ENCODE measurements at regions not wholly inside any gene's neighbourhood (a gene's known extent, or its start where the extent isn't known, plus 50 kb on each side); places are given as distances from the start of the nearest gene placed in this dataset.

DNA sequence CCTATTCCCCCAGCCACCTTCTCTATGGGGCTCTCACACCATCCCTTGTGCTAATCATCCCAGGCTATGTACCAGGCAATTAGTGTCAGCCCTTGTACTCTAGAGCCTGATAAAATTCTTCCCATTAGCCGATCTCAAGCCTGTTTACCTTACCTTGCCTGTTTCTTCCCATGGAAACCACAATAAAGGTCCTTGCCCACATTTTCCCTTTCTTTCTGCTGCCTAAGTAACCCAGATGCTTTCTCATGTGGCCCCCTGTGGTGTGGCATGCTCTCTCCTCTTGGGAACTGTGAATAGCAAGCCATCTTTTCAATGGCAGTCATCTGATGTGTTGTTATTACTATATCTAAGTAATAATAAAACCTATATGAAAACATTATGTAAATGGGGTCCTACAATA lies 265.8 kb upstream of the ELAC2 start:
- Histone ChIP-seq H3K4me1 (ENCODE audit: insufficient read depth) (no peaks in the 10 kb centered on the region), H3K27me3 (no peaks in the 10 kb centered on the region), H3K4me3 (no peak overlapping the region), H3K27ac (no peak overlapping the region), H3K9me3 (no peaks in the 10 kb centered on the region), H3K36me3 (no peaks in the 10 kb centered on the region)
- TF ChIP-seq POLR2A (IDR thresholded peaks at IDR 0.05), result no peak
- no peak for TF ChIP-seq EP300 (IDR thresholded peaks at IDR 0.05)
- TF ChIP-seq, protein P1, sequence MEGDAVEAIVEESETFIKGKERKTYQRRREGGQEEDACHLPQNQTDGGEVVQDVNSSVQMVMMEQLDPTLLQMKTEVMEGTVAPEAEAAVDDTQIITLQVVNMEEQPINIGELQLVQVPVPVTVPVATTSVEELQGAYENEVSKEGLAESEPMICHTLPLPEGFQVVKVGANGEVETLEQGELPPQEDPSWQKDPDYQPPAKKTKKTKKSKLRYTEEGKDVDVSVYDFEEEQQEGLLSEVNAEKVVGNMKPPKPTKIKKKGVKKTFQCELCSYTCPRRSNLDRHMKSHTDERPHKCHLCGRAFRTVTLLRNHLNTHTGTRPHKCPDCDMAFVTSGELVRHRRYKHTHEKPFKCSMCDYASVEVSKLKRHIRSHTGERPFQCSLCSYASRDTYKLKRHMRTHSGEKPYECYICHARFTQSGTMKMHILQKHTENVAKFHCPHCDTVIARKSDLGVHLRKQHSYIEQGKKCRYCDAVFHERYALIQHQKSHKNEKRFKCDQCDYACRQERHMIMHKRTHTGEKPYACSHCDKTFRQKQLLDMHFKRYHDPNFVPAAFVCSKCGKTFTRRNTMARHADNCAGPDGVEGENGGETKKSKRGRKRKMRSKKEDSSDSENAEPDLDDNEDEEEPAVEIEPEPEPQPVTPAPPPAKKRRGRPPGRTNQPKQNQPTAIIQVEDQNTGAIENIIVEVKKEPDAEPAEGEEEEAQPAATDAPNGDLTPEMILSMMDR (IDR thresholded peaks at IDR 0.05), result no peak
- intact Hi-C loops (cut with DNase I), result no loop called here
- no peak for DNase-seq
- 46 to 63% (median 52%) methylated on average over 1 of the region's 1 CpG for WGBS, 3 donors

DNA sequence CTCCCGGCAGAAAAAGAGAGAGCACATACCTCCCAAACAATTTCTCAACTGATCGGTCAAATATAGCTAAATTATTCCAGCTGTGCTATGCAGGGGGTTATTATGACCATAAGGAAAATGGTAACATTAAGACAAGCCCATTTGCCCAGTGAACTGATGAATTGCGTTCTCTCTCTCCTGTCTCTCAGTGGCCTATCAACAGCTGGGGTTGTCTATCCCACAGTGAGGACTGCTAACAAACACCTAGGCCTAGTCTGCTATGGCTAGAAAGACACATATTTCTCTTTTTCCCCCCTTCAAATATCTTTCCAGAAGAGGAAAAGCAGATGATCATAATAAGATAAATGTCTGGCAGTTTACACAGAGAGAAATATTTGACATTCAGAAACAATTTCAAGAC lies 263.8 kb upstream of the ELAC2 start:
- no peaks in the 10 kb centered on the region for H3K36me3 ChIP-seq
- H3K27me3 ChIP-seq, result no peaks in the 10 kb centered on the region
- DNase-seq, result no peak
- intact Hi-C loops (cut with DNase I), result no loop called here
- H3K9me3 ChIP-seq, result no peaks in the 10 kb centered on the region
- H3K27ac ChIP-seq, result no peak overlapping the region
- 85 to 89% (median 86%) methylated on average over 3 of the region's 3 CpGs for WGBS, 3 donors
- TF ChIP-seq POLR2A (IDR thresholded peaks at IDR 0.05), result no peak
- TF ChIP-seq, protein P1 (IDR thresholded peaks at IDR 0.05), result no peak
- no peaks in the 10 kb centered on the region for H3K4me1 ChIP-seq (ENCODE audit: insufficient read depth)
- no peak overlapping the region for H3K4me3 ChIP-seq

DNA sequence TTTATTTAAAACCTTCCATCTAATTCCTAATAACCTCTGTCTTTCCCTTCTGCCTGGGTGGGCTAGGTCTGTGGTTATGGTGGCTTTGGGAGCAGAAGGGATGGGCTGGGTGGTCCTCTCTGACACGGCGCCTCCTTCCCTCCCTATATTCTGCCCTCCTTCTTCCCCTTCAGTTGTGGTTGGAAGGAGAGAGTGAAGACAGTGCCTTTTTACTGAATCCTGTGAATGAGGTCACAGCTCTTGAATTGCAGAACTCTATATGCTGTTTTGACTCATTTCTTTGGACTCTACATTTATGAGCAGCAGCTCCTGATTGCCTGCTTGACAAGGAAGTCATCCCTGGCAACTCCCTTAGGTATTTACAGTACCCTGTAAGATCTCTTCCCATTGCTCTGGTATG lies 256.0 kb upstream of the ELAC2 start:
- no peaks in the 10 kb centered on the region for H3K27me3 ChIP-seq
- intact Hi-C loops (cut with DNase I), result no loop called here
- no peaks in the 10 kb centered on the region for H3K9me3 ChIP-seq
- H3K36me3 ChIP-seq, result no peaks in the 10 kb centered on the region
- DNase-seq, result no peak
- no peak overlapping the region for H3K4me3 ChIP-seq
- H3K27ac ChIP-seq, result no peak overlapping the region
- no peaks in the 10 kb centered on the region for H3K4me1 ChIP-seq (ENCODE audit: insufficient read depth)
- TF ChIP-seq POLR2A (IDR thresholded peaks at IDR 0.05), result no peak
- TF ChIP-seq, protein P1 (IDR thresholded peaks at IDR 0.05), result no peak
- no peak for TF ChIP-seq EP300 (IDR thresholded peaks at IDR 0.05)
- WGBS, 3 donors, result 65 to 71% (median 69%) methylated on average over 2 of the region's 2 CpGs

DNA sequence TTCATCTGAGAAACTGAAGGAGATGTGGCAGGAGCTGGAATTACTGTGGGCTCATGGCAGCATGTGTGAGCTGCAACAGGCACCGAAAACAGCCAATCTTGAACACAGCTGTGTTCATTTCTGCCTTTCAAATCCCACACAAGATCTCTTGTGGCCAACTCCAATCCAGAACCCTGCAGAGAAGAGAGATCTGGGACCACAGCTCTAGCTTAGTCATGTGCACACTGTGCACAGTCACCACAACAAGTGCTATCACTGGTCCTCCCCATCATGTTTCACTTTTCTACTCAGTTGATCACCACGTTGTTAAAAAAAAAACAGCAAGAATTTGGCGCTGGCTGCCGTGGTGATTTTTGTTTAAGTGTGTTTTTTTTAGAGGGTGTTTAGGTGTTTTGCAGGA lies 254.5 kb upstream of the ELAC2 start:
- no peak overlapping the region for H3K4me3 ChIP-seq
- 77 to 80% (median 78%) methylated on average over 4 of the region's 4 CpGs for WGBS, 3 donors
- H3K27ac ChIP-seq, result no peak overlapping the region
- no peak for DNase-seq
- no peaks in the 10 kb centered on the region for H3K4me1 ChIP-seq (ENCODE audit: insufficient read depth)
- H3K36me3 ChIP-seq, result no peaks in the 10 kb centered on the region
- TF ChIP-seq, protein P1 (IDR thresholded peaks at IDR 0.05), result no peak
- no peak for TF ChIP-seq POLR2A (IDR thresholded peaks at IDR 0.05)
- TF ChIP-seq EP300 (IDR thresholded peaks at IDR 0.05), result no peak
- H3K9me3 ChIP-seq, result no peaks in the 10 kb centered on the region
- no peaks in the 10 kb centered on the region for H3K27me3 ChIP-seq
- intact Hi-C loops (cut with DNase I), result no loop called here
